Right lobe of liver (tissue), 4 donors: ENCODE measurements at regions not wholly inside any gene's neighbourhood (a gene's known extent, or its start where the extent isn't known, plus 50 kb on each side); places are given as distances from the start of the nearest gene placed in this dataset.

Source experiments
- CTCF ChIP-seq, 4 donors: fragments of 200-600 bp in 3 of 4; fragments of 450-650 bp in 1 of 4; IDR thresholded peaks; one replicate each; pipeline versions ENCODE4 v1.5.1 to v1.8.0; 2016 to 2022; ENCODE audit warnings: antibody characterized with exemption in 4 of 4, mild to moderate bottlenecking in 2 of 4
- POLR2A ChIP-seq: fragments of 450-650 bp; IDR thresholded peaks from one replicate; pipeline ENCODE4 v1.6.1; 2017; ENCODE audit warnings: antibody characterized with exemption, mild to moderate bottlenecking
- donor health status: DM: no; HTN: no; CAD: no.
- donor health status: DM: no; HTN: no; CAD: no.
- donor health status: DM: no; HTN: yes; CAD: no.

GRCh38 chr10:6889718-6890117, 309.6 kb upstream of the PRKCQ start:
- no peak for TF ChIP-seq CTCF (IDR thresholded peaks at IDR 0.05)
- no peak for TF ChIP-seq POLR2A
